SKM-1 (cell line): ENCODE measurements at regions not wholly inside any gene's neighbourhood (a gene's known extent, or its start where the extent isn't known, plus 50 kb on each side); places are given as distances from the start of the nearest gene placed in this dataset.

Experiments
- DNase-seq: peaks from one replicate; lab custom pipeline; 2025; ENCODE audit not compliant: unreplicated experiment; lab: John Stamatoyannopoulos, UW

DNA sequence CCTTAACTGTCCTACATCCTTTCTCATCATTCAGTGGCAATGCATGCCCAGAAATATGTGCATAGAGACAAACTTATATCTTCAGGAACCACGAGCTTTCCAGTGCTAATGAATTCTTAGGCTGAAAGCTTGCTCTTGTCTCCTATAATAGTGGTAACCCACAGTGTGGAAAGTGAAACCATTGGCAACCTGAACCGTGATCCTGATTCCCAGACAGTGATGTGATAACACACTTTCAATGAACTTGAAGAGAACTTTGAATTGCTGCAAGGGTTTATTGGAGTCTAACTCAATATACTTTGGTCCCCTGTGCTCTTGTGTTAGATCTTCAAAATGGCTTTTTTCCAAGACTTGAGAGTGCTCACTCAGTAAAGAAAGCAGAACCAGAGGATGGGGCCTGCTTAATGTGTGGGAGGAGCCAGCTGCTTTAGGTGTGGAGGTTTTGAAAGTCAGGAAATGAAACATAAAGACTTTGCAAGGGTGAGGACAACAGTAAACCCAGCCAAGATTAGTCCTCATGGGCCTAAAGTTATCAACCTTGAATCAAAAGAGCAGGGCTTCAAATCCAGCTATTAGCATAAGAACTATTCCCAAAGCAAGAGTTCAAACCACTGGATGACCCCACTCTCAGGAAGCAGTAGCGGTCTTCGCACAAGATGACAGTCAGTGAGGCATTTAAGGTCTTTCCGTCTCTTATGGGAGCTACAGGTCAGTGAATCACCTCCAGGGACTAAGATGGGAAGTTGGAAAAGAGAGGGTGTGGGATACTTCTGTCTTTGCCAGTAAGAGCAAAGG, 332.4 kb upstream of the NRP1 start:
- peak; percentile 6 for DNase-seq

DNA sequence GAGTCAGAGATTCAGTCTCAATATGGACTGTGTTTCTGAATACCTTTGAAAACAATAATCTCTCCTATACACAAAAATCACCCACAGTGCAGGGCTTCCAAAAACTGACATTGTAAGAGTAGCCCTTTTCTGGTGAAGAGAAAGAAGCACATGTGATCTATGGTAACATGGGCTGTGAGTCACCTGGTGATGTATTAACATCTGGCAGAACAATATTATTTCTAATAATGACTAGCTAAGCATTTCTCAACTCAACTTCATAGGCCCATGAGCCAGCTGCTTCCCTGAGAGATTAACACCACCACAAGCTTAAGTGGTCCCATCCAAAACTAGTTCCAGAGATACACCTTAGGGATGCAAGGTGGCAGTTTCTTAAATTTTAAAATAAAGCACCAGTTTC, 331.0 kb upstream of the NRP1 start:
- no peak for DNase-seq

DNA sequence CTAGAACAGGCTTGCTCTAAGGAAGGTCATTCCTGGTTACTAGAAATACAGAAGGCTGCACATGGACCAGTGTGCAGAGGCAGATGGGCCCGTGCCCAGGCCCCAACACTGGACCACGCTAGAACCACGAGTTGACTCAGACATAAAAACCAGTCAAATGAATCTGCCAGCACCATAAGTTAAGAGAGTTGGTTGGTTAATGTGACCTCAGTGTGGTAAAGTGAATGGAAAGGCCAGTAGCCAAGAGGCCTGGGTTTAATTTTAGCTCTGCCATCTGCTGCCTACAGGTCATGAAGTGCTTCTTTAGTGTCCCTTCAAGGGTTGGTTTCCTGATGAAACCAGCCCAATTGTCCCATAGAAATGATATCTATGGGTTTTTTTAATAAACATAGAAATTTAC, 329.6 kb upstream of the NRP1 start:
- DNase-seq, result no peak

DNA sequence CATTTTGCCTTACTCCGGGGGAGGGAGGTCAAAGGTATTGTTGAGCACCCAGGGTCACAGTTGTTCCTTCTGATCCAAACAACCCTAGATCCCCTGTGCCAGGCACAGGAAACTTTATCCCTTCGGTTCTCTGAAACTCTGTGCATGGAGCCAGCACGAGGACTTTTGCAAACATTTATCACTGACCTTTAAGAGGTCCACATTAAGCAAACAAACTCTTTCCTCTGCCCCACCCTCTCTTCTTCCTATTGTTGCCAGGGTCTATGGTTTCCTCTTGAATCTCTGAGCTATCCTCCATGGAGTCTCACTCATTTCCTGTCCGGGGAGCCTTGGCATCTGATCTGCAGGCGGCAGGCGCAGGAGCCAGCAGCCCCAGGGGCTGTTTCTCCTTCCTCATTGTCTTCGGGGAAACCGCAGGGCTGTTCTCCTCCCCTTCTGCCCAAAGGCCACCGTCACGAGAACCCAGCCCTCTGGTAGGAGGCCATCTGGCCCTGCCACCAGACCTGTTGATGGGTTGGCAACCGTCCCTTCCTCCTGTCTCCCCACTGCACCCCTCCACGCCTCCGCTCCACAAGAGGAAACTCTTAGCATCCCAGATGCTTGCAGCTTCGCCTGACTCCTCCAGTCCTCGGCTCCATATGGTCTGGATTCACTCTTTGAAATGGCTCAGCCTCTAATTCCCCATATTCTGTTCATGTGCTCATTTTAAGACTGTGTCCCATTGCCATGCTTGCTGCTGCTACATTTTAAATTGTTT, 327.3 kb upstream of the NRP1 start:
- peak; percentile 61 for DNase-seq

DNA sequence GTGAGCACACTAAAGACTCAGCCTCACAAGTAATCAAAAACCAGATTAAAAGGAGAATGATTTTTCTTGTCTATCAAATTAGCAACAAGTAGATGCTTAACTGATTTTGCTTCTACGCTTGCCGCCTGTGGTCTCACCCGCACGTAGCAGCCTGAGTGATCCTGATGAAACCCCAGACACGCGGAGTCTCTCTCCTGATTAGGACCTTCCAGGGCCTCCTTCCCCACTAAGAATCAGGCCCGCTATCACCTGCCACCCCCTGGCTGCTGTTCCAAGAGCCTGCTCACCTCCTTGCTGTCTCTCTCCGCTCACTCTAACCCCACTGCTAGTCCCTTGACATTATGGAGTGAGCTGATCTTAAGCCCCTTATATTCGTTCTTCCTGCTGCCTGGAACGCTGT, 325.9 kb upstream of the NRP1 start:
- no peak for DNase-seq

DNA sequence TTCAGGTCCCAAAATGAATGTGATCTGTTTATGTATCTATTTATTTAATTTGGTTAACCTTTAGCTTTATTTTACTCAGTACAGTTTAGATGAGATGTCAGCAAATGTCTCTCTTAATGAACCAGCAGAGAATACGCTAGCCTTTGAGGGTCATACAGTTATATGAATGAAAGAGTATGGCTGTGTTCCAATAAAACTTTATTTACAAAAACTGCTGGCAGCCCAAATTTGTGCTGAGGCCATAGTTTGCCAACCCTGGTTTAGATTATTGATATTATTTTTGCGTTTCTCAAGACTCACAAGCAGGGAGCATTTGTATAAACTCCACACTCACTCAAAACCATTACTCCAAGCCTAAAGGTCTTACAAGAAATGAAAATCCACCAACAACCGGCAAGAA, 323.4 kb upstream of the NRP1 start:
- DNase-seq, result no peak

DNA sequence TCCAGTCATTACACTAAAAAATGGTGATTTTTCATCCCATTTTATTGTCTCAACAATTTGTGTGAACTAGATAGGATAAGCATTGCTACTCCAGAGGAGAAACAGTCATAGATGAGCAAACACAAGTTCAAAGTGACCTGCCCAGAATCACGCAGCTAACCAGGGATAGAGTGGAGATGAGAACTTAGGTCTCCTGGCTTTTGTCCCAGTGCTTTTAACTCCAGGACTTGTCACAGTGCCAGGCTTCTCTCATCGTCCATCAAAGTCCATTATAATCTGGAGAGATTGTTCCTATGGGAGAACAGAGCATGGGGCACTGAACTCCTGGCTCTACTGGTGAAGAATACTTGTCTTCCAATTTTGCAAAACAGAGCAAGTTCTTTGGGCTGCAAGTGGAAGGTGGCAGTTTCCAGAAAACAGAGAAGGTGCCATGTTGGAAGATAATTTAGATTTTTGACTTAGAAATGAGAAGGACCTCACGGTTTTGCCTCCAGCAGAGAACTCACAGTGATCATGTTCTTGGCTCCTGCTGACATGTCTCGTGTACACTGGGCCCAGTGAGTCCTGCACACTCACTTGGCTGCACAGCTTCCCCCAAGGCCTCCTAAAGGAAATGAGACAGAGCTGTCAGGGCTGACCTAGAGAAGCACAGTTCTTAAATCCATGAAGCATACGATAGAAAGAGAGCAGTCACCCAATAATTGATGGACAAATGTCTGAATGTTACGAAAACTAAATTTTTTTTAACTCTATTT, 322.9 kb upstream of the NRP1 start:
- DNase-seq, result no peak

DNA sequence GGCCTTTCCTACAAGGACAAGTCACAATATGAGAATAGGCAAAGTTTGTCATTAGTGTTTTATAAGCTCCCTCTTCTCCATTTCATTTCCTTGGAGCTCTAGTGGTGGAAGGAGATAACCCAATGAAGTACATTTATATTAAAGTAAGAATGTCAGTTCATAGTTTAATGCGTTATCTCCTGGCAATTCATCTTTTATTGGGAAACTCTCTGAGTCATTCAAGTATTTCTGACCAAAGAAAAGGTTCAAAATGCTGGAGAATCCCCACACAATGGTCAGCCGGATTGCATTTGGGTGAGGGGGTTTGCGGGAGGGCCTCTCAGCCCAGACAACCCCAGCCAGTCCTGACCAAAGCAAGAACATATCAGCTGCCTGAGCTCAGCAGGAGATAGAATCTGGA, 321.5 kb upstream of the NRP1 start:
- no peak for DNase-seq

DNA sequence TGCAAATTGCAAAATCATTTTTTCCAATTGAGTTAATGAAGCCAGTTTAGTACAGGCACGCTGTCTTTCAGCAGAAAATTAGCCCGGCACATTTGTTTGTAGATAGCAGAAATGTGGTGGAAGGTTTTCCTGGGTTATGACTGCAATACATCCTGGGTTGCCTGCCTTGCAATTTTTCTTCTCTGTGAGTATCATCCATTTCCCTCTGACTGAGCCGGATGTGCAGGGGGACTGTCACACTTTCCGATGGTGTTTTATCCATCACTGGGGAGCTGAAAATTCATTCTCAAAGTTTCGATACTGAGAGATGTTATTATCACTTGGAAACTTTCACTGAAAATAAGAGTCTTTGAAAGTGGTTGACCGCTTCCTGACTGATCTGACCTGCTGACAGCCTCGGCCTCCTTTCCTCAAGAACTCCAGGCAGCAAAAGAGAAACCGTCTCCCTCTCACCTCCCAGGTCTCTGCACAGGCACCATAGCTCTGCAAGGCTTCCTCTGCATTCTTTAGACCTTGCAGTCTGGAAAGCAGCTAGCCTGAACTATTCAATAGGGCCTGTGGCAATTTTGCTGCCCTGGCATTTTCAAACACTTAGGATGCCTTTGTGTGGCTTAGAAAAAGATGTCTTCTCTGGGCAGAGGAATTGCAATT, 320.8 kb upstream of the NRP1 start:
- no peak for DNase-seq

DNA sequence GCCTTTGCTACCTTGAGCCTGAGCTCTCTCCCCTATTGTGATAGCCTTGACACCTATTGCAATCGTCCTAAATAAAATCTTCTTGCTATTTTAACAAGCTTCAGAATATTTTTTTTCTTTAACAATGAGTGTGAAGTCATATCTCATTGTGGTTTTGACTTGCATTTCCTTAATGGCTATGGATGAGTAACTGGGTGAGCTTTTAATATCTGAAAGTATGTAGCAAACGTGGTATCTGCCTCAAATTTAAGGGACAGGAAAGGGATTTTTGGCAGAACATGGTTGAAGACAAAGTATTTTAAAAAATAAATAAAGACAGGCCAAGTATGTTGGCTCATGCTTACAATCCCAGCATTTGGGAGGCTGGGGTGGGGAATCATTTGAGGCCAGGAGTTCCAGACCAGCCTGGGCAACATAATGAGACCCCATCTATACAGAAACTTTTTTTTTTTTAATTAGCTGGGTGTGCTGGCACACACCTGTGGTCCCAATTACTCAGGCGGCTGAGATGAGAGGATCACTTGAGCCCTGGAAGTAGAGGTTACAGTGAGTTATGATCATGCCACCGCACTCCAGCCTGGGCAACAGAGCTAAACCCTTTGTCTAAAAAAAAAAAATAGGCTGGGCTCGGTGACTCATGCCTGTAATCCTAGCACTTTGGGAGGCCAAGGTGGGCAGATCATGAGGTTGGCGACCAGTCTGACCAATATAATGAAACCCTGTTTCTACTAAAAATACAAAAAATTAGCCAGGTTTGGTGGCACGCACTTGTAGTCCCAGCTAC, 319.3 kb upstream of the NRP1 start:
- DNase-seq, result no peak

DNA sequence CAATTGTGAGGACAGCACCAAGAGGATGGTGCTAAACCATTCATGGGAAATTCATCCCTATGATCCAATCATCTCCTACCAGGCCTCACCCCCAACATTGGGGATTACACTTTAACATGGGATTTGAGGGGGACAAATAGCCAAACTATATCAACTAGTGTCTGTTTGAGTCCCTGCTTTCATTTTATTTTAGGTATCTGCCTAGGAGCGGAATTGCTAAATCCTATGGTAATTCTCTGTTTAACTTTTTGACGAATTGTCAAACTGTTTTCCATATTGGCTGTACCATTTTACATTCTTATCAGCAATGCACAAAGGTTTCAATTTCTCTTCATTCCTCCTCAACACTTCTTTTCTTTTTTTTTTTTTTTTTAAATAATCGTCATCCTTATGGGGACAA, 318.4 kb upstream of the NRP1 start:
- no peak for DNase-seq

DNA sequence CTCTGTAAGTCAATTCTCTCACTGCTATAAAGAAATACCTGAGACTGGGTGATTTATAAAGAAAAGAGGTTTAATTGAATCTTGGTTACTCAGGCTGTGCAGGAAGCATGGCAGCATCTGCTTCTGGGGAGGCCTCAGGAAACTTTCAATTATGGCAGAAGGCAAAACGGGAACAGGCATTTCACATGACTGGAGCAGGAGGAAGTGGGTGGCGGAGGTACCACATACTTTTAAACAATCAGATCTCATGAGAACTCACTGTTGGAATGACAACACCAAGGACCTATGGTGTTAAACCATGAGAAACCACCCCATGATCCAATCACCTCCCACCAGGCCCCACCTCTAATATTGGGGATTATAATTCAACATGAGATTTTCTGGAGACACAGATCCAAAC, 315.7 kb upstream of the NRP1 start:
- DNase-seq, result peak; percentile 3

DNA sequence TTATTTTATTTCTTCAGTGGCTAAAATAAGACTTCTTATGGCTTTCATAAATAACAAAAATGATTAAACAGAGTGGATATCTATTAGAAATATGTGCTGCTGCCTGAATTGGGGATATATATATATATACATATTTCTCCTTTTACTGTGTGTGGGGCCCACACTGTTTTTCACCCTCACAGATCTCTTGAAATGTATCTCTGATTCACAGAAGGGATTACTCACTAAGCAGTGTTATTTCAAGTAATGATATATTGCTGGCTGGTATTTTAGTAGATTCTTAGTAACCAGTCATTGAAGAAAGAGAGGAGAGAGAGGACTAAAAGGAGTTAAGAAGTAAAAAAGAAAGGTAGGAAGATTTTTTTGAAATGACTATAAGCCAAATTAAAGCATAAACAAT, 308.6 kb upstream of the NRP1 start:
- DNase-seq, result no peak

DNA sequence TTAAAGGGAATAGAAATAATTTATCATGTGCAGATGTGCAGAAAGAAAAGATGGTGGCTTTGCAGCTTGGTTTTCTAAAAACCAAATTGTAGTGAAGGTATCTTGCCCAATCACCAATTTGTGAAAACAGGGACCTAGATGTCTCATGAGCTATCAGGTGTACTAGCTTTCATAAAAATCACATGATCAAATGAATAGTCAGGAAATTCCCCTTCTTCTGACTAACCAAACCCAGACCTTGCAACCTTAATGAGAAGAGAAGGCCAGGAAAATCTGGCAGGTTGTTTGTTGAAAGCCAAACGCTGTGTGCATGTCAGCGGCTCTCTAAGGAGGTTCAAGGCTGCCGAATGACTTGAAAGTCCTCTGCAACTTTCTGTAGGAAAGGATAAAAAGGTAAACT, 304.4 kb upstream of the NRP1 start:
- no peak for DNase-seq

DNA sequence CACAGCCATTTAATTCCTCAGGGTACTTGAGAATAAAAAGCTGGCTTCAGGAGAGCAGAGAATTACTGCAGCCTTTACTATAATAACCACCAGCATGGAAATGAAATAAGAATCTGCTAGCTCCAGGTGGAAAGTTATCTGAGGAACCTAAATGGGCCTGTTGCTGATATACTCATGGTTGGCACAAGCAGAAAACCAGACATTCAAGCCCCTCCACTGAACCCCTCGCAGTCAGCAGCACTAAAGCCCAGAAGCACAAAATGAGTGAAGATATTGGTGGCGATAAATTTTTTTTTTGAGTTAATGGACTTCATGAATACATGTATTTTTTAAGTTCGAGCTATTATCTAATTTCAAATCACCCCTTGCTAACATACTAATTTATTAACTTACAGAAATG, 303.9 kb upstream of the NRP1 start:
- no peak for DNase-seq

DNA sequence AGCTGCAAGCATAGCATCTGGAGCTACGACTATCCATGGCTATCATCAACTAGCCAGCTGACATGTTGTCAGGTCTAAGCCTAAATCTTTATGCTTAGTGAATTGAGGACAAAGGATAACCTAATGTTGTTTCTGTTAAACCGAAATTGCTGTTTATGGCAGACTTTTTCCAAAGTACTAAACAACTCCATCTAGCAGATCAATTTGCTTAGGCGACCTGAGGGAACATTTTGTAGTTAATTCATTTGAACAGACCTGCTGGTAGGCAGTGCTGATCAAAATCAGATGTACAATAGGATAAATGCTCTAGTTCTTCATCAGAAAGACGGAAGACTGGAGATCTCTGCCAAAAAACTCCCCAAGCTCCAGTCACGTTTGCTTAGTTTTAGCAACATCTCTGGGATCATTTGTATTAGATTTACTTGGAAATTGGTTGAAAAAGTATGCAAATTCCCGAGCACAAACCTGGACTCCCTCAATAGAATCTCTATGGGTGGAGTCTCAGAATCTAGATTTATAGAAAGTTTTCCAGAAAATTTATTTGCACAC, 301.6 kb upstream of the NRP1 start:
- no peak for DNase-seq

DNA sequence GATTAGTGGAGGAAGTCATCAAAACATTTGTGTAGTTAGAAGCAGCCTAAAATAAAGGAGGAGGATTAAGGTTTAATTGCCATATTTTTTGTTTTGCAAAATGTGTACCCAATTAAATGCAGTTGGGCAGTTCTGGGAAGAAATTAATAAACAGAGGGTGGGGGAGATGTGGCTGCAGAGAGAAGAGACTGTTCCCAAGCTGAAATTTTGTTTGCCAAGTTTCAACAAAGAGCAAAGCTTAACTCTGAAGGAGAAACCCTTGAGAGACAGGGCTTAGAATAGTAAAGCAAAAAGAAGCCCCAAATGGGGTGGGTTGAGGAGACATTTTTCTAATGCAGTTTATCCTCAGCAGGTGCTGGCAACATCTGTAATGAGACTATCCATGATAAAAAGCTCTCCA, 298.0 kb upstream of the NRP1 start:
- DNase-seq, result no peak

DNA sequence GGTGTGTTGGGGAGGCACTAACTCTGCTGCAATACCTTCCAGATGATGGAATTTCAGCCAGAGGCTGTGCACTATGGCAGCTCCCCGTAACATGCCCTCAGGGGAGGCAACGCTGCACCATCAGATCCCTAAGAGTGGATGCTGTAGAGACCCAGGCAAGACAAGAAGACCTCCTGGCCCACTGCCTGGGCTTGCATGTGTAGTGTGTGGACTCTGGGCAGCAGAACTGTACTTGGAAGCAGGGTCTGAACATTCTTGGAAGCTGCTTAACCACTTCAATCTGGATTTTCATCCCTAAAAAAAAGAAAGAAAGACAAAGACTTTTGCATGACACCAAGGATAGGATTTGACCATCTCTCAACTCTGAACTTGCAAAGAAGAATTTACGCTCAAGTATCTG, 297.5 kb upstream of the NRP1 start:
- no peak for DNase-seq

DNA sequence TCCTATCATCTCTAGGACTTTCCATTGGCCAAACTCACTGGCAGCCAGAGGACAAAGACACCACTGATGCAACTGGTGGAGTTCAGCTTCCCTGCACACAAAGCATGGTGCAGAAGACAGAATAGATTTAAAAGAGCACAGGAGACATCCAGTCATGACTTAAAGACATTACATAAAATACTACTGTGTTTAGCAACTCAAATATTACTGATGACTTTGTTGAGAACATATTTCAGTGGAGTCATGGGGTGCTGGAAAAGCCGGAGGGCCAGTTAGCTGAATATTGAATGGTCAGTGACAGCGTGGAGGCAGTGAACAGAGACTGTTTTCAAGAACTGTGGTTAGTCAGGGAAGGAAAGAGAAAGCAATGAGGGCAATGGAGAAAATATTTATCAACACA, 296.3 kb upstream of the NRP1 start:
- no peak for DNase-seq

DNA sequence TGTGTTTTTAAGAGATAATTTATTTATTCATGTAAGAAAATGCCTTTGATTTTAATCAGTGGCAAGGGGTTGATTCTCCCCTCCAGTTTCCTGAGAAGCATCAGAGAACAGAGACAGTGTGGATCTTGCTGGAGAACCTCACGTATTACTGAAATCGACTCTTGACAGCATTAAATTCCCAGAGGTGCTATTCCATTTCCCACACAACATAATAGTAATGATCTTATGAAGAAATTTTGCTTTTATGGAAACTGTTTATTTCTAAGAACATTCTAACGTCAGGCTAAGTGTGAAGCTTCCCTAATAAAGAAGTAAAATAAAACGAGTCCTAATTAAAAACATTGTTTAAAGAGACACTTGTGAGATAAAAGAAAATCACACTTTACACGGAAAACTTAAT, 293.1 kb upstream of the NRP1 start:
- no peak for DNase-seq
